Skeletal muscle satellite cell (primary cell): ENCODE measurements at regions not wholly inside any gene's neighbourhood (a gene's known extent, or its start where the extent isn't known, plus 50 kb on each side); places are given as distances from the start of the nearest gene placed in this dataset.

Experiments used
- H3K27me3 ChIP-seq: 2 replicates; pipeline ENCODE4 v1.7.0; 2013; ENCODE audit warnings: low read length; ENCODE audit not compliant: control insufficient read depth, insufficient read depth
- H3K36me3 ChIP-seq: 2 replicates; pipeline ENCODE4 v1.7.0; 2013; ENCODE audit warnings: mild to moderate bottlenecking, control low read depth, low read length; ENCODE audit not compliant: insufficient read depth
- H3K4me1 ChIP-seq: 2 replicates; pipeline ENCODE4 v1.7.0; 2013; ENCODE audit warnings: low read length; ENCODE audit not compliant: control insufficient read depth, insufficient read depth
- H3K4me2 ChIP-seq: 2 replicates; pipeline ENCODE4 v1.7.0; 2013; ENCODE audit warnings: mild to moderate bottlenecking, low read length
- H3K4me3 ChIP-seq: 2 replicates; pipeline ENCODE4 v1.7.0; 2013; ENCODE audit warnings: low read length
- H3K9ac ChIP-seq: 2 replicates; pipeline ENCODE4 v1.7.0; 2013; ENCODE audit warnings: mild to moderate bottlenecking, low read depth, low read length, moderate library complexity
- H3K9me3 ChIP-seq: replicated peaks from 2 replicates; pipeline ENCODE4 v1.7.0; 2013; ENCODE audit warnings: mild to moderate bottlenecking, control low read depth, low read length

DNA sequence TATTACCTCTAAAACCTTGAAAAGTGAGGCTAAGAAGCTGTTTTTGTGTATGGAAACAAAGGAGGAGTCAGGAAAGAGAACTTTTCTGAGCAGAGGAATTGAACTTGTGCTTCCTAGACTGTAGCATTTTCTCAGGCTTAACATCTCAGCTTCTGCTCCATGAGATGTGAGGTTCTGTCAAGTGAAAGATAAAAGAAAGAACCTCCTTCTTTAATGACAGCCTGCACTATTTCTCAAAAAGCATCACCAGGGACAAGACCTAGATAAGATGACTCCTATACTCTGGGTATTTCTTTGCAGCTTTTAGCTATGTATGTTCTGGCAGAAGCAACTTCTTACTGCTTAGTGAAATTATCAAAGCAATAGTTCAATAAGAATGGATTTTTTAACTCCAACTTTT, 87.6 kb upstream of the KCNQ5 start:
- Histone ChIP-seq H3K4me2 (no peak overlapping the region), H3K9ac (no peak overlapping the region), H3K36me3 (no peaks in the 10 kb centered on the region), H3K4me3 (no peak overlapping the region), H3K9me3 (no peaks in the 10 kb centered on the region), H3K27me3 (no peaks in the 10 kb centered on the region), H3K4me1 (peaks cover 15% of the 10 kb centered on the region)

DNA sequence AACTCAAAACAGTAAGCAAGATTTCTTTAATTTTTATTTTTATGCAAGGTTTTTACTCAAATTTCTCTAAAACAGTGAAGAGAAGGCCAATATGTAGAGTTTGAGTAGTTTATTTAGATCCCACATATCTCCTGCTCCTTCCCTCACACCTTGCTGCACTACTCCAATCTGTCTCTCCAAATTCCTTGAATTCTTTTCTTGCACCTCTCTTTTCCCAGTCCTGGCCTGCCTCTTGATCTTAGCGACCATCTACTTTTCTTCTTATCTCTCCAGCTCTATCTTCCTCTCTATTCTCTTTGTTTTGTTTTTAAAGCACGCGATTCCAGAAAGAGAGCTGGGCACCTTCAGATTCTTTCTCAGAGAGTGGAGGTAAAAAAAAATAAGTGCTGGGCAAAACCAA, 86.7 kb upstream of the KCNQ5 start:
- no peaks in the 10 kb centered on the region for H3K36me3 ChIP-seq
- H3K9ac ChIP-seq = no peak overlapping the region
- H3K27me3 ChIP-seq = no peaks in the 10 kb centered on the region
- H3K9me3 ChIP-seq = no peaks in the 10 kb centered on the region
- peaks cover 15% of the 10 kb centered on the region for H3K4me1 ChIP-seq
- H3K4me2 ChIP-seq = no peak overlapping the region
- H3K4me3 ChIP-seq = no peak overlapping the region

- H3K4me2 ChIP-seq = no peak overlapping the region
- H3K9me3 ChIP-seq = peaks cover 1% of the 10 kb centered on the region
- H3K9ac ChIP-seq = no peak overlapping the region
- no peaks in the 10 kb centered on the region for H3K36me3 ChIP-seq
- H3K4me3 ChIP-seq = no peak overlapping the region
- H3K4me1 ChIP-seq = peaks cover 10% of the 10 kb centered on the region
- H3K27me3 ChIP-seq = no peaks in the 10 kb centered on the region
Observed at GRCh38 chr6:72547020-72547419, 74.8 kb upstream of the KCNQ5 start.

- H3K4me1 ChIP-seq = peaks cover 47% of the 10 kb centered on the region
- no peaks in the 10 kb centered on the region for H3K27me3 ChIP-seq
- no peaks in the 10 kb centered on the region for H3K9me3 ChIP-seq
- H3K4me2 ChIP-seq = no peak overlapping the region
- H3K9ac ChIP-seq = no peak overlapping the region
- H3K36me3 ChIP-seq = no peaks in the 10 kb centered on the region
- no peak overlapping the region for H3K4me3 ChIP-seq
Observed at GRCh38 chr6:72551470-72551869, 70.4 kb upstream of the KCNQ5 start.

- H3K9ac ChIP-seq = peak overlapping the region; percentile 89
Observed at GRCh38 chr6:72552938-72553337, 68.9 kb upstream of the KCNQ5 start.

DNA sequence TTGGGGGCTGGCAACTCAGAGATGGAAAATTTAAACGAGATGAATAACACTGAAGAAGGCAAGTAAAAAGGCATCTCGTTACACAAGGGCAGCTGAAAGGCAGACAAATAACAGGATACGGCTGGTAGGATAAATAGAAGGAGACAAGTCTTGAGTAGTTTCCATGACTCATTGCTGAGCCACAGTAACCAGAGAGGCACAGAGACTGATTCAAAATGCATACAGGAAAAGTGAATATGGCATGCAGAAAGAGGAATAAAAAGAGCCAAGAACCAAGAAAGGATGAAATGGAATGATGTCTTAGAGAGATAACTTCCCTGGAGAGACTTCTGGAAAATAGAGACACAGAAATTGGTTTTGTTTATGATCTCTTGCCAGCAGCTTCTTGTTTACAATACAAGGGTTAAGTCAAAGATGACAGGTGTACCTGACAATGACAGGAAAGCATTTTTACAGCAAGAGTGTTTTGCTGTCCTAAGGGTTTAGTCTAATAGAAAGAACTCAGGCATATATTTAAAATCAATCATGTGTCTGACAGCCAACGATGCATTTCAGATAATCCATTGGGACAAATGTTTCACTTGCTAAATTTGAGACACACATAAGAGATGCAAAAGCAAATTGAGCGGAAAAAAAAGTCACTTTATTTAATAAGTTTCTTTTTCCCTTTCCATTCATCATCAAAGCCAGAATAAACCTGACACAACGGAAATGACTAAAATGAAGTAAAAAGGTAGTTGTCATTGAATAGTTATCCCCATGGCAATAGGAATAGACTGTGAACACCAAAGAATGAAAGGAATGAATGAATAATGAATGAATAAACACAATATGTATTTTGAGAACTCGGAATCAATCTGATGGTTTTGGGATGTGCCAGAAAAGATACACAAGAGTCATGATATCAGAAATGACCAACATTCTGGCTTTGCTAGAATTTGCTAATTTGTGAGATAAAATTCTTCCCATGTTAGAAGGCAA, 68.0 kb upstream of the KCNQ5 start:
- H3K4me3 ChIP-seq = peak overlapping the region; percentile 58
- H3K9ac ChIP-seq = peak overlapping the region; percentile 89
- H3K27me3 ChIP-seq = no peaks in the 10 kb centered on the region
- H3K9me3 ChIP-seq = no peaks in the 10 kb centered on the region
- H3K4me2 ChIP-seq = peak overlapping the region; percentile 80
- no peaks in the 10 kb centered on the region for H3K36me3 ChIP-seq
- peaks cover 49% of the 10 kb centered on the region for H3K4me1 ChIP-seq

More at GRCh38 chr6:72552938-72553337, 68.9 kb upstream of the KCNQ5 start:
- H3K4me2 ChIP-seq = peak overlapping the region; percentile 80
- H3K4me1 ChIP-seq = peaks cover 49% of the 10 kb centered on the region
- no peaks in the 10 kb centered on the region for H3K9me3 ChIP-seq
- H3K4me3 ChIP-seq = peak overlapping the region; percentile 10
- H3K36me3 ChIP-seq = no peaks in the 10 kb centered on the region
- H3K27me3 ChIP-seq = no peaks in the 10 kb centered on the region

- H3K36me3 ChIP-seq = no peaks in the 10 kb centered on the region
- no peaks in the 10 kb centered on the region for H3K27me3 ChIP-seq
- peak overlapping the region; percentile 80 for H3K4me2 ChIP-seq
- peak overlapping the region; percentile 84 for H3K9ac ChIP-seq
- peak overlapping the region; percentile 6 for H3K4me3 ChIP-seq
- peaks cover 49% of the 10 kb centered on the region for H3K4me1 ChIP-seq
- H3K9me3 ChIP-seq = no peaks in the 10 kb centered on the region
Observed at GRCh38 chr6:72554761-72555221, 67.1 kb upstream of the KCNQ5 start.

DNA sequence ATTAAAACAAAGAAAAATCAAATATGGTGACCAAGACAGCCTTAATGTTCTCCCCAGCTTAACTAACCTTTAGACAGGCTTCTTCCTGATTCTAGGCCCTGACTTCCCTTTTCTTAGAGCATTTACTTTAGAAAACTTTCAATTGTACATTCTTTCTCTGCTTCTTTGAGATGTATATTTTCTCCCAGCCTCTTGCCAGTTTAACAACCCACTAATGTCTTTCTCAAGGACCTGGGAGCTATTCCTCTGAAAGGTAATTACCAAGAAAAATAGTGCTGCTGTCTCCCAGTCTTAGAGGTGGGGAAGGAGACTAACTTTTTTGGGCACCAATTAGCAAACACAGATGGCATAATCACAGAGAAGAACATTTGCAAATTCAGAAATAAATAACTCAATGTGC, 62.8 kb upstream of the KCNQ5 start:
- Histone ChIP-seq H3K36me3 (no peaks in the 10 kb centered on the region), H3K4me3 (no peak overlapping the region), H3K4me1 (peaks cover 24% of the 10 kb centered on the region), H3K4me2 (no peak overlapping the region), H3K9ac (no peak overlapping the region), H3K27me3 (no peaks in the 10 kb centered on the region), H3K9me3 (no peaks in the 10 kb centered on the region)

GRCh38 chr6:72559555-72559954, 62.3 kb upstream of the KCNQ5 start:
- no peaks in the 10 kb centered on the region for H3K36me3 ChIP-seq
- H3K27me3 ChIP-seq = no peaks in the 10 kb centered on the region
- no peak overlapping the region for H3K4me3 ChIP-seq
- H3K9me3 ChIP-seq = no peaks in the 10 kb centered on the region
- no peak overlapping the region for H3K9ac ChIP-seq
- H3K4me1 ChIP-seq = peaks cover 21% of the 10 kb centered on the region
- no peak overlapping the region for H3K4me2 ChIP-seq

DNA sequence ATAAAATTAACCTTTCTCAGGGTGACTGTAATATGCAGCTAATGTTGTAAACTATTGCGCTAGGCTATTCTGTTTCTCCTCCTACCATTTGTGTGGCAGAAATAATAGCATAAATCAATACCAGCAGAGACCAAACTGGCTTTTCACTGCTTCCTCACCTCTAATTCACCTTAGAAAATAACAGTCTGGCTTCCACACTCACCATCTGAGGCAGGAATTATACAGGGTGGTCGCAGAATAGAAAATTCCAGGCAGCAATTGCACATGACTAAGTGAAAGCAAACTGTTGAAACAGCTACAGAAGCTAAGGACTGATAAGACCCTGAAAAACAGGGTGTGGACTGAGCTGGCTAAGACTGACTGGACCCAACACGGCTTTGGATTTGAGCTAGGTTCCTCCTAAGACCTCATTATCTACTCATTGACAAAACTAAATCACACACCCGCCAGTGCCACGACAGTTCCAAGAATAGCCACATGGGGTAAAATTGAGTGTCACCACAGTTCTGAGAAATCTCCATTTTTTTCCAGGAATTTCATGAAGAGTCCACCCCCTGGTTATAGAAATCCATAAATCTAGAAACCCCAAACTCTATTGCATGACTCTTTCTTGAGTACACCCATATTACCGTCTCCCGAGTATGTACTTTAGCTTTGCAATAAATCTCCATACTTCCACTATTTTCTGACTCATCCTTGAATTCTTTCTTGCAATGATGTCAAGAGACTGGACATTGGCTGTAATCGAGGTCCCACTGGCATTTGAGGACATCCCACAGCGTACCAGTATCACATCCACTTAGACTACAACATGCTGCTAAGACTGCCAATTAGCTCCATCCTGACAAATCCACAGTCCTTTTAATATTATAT, 60.9 kb upstream of the KCNQ5 start:
- Histone ChIP-seq H3K4me2 (no peak overlapping the region), H3K36me3 (no peaks in the 10 kb centered on the region), H3K4me3 (no peak overlapping the region)

DNA sequence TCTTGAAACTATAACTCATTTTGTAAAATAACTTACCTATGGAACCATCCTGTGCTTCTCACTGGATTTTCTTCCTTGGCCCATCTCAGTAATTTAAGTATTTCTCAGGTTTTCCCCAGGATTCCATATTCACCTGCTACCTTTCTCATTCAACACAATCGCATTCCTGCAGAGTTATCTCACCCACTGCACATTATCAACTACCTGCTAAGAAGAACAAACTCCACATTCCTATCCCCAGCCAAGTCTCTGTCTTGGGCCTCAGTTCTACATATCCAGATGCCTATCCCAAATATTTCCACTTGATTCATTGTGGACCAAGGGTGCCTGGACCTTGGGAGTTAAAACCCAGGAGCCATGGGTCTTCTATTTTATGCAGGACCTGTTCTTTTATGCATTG, 60.2 kb upstream of the KCNQ5 start:
- no peak overlapping the region for H3K4me3 ChIP-seq
- peaks cover under 1% of the 10 kb centered on the region for H3K4me1 ChIP-seq
- no peaks in the 10 kb centered on the region for H3K9me3 ChIP-seq
- H3K9ac ChIP-seq = no peak overlapping the region
- H3K27me3 ChIP-seq = no peaks in the 10 kb centered on the region
- no peak overlapping the region for H3K4me2 ChIP-seq
- H3K36me3 ChIP-seq = no peaks in the 10 kb centered on the region

More for the DNA sequence above, 60.9 kb upstream of the KCNQ5 start:
- no peaks in the 10 kb centered on the region for H3K27me3 ChIP-seq
- peaks cover 7% of the 10 kb centered on the region for H3K4me1 ChIP-seq
- no peak overlapping the region for H3K9ac ChIP-seq
- no peaks in the 10 kb centered on the region for H3K9me3 ChIP-seq
